M059J (cell line): ENCODE measurements at regions not wholly inside any gene's neighbourhood (a gene's known extent, or its start where the extent isn't known, plus 50 kb on each side); places are given as distances from the start of the nearest gene placed in this dataset.
"Not testable (repeated sequence)": the region's sequence is repeated elsewhere in the genome, so short reads cannot be mapped to it uniquely, and the experiment has no call there.

ENCODE experiments used
- DNase-seq: peaks from one replicate; pipeline ENCODE4 v3.0.0-alpha.2; 2012; ENCODE audit warnings: low read depth

DNA sequence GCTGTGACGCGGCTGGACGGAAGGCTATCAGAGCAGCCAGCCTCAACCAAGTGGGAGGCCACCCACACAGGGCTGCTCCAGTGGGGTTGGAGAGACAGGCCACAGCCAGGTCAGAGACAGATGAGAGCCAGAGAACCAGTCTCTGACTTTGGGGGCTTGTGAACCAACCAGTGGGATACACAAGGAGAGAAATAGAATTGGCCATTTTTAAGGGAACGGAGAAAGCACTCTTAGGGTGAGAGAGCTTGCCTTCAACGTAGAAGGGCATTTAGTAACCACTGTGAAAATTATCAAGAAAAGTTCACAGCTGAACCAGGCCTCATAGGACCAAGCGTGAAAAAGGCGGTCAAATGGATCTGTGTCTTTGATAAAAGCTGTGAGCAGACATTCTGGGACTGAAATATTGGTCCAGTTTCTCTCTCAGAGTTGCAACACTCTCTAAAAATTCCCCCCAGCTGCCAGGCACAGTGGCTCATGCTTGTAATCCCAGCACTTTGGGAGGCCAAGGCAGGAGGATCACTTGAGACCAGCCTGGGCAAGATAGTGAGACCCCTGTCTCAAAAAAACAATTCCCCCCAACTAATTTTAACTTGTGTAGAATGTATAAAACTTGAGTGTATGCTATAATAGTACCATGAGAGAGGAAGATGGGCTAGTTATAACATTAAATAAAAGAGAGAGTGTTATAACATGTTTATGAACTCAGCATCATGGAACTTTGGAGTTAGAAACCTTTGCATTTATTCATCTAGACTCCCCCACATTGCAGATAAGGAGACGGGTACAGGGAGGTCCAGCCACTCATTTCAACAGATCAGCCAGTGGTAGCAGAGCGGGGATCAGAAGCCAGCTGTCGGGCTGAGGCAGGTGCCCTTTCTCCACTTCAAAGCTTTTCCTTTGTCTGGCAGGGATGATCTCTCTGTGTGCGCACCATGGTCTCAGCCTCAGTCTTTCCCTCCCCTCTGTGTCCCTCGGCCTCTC is 132.2 kb downstream of the NPIPB11 start:
- not testable (repeated sequence) for DNase-seq

DNA sequence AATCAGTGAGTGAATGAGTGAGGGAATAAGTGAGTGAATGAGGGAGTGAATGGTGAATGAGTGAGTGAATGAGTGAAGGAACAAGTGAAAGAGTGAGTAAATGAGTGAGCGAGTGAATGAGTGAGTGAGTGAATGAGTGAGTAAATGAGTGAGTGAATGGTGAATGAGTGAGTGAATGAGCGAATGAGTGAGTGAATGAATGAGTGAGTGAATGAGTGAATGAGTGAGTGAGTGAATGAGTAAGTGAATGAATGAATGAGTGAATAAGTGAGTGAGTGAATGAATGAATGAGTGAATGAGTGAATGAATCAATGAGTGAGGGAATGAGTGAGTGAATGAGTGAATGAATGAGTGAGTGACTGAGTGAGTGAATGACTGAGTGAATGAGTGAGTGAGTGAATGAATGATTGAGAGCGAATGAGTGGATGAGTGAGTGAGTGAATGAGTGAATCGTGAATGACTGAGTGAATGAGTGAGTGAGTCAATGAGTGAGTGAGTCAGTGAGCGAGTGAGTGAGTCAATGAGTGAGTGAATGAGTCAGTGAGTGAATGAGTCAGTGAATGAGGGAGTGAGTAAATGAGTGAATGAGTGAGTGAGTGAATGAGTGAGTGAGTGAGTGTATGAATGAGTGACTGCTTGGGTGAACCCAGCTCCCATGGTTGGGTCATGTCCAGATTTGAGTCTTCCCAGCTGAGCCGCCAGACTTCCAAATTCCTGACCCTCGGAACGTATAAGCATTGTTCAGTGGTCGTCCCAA is 133.0 kb downstream of the NPIPB11 start:
- peak; percentile 56 for DNase-seq

DNA sequence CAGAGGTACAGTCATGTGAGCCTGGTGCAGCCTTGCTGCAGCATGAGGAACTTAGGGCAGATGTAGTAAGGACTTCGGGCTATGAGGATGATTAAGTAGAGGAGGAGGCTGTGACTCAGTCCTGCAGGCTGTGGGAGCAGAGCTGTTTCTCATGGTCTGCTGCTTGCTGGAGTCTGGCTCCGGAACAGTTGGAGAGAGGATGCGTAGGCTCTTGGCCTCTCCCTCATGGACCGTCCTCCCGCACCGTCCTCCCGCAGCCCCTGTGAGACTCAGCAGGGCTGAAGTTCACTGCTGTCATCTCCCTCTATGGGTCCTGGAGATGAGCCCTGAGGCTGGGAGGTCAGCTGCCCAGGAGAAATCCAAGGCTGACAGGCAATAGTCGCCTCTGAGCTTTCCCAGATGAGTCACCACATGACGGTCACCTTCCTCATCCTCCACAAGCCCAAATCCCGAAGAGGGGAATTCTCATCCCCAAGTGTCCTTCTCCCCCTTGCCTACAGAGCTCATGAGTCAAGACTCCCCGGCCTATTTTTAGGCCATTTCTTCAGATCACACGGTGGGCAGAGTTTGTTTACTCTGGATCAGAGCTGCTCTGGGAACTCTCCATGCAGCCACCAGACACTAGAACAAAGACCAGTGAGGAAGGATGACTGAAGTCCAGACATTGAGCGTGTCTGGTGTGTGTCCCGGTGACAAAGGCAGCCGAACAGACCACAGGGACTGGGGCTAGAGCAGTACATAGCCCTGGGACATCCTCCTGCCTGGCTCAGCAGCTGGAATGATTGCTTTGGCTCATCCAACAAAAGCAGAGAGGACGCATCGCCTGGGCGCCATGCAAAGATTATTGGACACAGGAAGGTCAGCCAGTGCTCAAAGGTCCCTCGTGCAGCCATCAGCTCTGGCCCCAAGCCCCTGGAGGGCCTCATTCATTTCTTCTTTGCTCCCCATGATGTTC is 134.5 kb downstream of the NPIPB11 start:
- DNase-seq: peak; percentile 90

DNA sequence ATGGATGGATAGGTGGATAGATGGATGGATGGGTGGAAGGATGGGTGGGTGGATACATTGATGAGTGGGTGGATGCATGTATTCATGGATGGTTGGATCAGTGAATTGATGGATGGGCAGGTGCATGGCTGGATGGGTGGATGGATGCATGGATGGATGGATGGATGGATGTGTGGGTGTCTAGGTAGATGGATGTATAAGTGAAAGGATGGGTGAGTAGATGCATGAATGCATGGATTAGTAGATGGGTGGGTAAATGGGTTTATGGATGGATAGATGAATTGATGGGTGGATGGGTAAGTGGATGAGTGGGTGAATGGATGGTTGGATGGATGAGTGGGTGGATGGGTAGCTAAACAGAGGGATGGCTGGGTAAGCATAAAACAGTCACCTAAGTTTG is 135.6 kb downstream of the NPIPB11 start:
- DNase-seq: not testable (repeated sequence)

DNA sequence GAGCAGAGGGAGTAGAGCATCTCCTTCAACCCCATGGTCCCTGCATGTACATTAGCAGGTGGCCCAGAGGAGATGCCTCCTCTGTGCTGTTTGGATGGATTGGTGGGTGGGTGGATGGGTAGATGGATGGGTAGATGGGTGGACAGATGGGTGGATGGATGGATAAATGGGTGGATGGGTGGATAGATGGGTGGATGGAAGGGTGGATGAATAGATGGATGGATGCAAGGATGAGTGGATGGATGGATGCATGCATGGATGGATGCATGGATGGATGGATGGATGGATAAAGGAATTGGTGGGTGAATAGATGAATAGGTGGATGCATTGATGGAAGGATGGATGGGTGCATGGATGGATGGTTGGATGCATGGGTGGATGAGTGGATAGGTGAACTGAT is 136.5 kb downstream of the NPIPB11 start:
- DNase-seq: not testable (repeated sequence)

DNA sequence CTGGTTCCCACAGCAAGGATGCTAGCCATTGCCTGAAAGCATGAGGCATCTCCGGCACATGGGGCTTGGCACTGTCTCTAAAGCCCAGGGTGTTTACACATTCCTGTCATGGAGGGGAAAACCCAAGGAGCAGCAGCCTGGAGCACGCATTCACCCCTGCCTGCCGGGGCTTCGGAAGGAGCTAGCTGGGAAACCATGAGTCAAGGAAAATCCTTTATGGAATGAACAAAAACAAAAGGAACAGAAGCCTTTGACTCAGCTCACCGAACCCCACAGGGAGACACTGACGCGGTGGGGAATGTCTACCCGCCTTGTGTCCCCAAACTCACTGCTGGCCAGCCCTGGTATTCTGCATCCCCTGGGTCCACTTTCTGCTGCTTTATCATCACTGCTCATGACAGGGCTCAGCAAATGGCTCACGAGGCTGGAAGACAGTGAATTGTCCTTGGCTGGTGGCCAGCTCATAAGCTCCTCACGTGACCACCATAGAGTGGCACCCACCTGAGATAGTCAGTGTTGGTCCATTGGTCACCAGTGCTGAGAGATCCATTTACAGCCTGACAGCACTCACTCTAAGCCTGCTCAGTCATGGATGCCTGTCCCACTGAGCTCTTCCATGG is 137.2 kb downstream of the NPIPB11 start:
- peak; percentile 91 for DNase-seq

DNA sequence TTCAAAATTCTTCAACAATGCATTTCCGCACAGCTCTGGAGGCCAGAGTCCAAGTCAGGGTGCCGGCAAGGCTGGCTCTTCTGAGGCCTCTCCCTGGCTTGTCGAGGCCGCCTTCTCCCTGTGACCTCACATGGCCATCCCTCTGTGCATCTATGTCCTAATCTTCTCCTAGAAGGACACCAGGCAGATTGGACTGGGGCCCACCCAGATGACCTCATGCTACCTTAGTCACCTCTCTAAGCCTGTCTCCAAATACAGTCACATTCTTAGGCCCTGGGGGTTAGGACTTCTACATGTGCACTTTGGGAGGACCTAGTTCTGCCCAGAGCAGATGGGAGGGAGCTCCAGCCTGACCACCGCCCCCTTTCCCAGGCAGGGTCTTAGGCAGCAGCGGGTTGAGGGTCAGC is 137.7 kb downstream of the NPIPB11 start:
- DNase-seq: peak; percentile 88

DNA sequence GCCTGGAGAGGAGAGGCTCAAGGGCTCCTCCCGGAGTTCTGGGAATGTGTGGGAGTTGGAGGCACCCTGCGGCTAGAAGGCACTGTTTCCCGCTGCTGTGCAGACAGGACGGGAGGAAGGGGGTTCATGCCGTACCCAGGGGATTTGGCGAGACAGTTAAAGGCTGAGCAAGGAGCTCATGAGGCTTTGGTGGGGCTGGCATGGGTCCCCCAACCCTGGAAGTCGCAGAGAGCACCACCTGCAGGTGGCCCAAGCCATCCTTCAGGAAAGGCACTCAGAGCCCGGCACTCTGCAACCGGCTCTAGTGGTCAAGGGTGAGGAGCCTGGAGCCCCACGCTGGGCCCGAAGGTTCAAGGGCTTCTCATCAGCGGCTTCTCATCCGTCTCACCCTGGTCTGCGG is 138.2 kb downstream of the NPIPB11 start:
- DNase-seq: not testable (repeated sequence)

- DNase-seq: not testable (repeated sequence)
These were observed 138.6 kb downstream of the NPIPB11 start for GRCh38 chr16:29267891-29268290.

- DNase-seq: not testable (repeated sequence)
These were observed 139.4 kb downstream of the NPIPB11 start for GRCh38 chr16:29267055-29267619.

DNA sequence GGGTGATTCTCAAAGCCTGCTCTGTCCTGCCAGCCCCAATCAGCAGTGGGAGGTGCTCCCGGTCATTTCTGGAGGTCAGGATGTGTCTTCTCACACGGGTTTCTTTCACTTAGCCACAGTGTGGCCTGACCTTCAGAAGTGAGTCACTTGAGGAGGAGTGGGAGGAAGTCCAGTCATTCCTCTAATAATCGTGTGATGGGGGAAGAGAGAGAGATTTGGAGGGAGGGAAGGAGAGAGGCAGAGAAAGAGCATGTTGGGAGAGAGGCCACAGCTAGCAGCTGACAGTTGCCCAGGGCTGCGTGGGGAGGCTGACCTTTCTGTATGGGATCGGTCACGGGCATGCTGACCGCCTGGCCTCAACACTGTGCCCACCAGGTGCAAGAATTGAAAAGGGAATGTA is 139.9 kb downstream of the NPIPB11 start:
- DNase-seq: peak; percentile 95

DNA sequence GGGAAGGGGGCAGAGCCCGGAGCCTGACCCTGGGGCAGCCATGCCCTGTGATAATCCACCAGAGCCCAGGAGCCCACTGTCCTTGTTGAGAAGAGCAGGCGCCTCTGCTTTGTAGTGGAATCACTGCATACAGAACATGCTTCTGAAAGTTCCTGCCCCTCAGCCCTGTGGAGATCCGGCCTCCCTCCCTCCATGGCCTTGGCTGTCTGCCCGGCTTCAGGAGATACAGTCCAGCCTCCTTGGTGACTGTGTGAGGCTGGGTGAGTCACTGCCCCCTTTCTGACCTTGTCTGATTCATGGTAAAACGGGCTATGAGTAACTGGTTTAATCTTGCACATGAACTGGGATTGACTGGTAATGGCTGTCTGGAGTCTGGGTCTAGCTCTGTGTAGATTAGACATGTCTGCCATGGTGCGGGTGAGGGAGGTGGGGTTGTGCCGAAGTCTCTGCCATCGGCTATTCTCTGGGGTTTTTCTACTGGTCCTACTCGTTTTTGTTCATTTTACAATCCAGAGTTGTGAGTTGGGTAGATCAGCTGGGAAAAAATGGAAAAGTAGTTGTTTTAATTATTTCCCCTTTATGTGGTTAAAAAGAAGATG is 141.2 kb downstream of the NPIPB11 start:
- DNase-seq: peak; percentile 97

- DNase-seq: not testable (repeated sequence)
These were observed 142.3 kb downstream of the NPIPB11 start for GRCh38 chr16:29264080-29264837.

- not testable (repeated sequence) for DNase-seq
These were observed 143.8 kb downstream of the NPIPB11 start for GRCh38 chr16:29262725-29263124.

- peak; percentile 27 for DNase-seq
These were observed 144.9 kb downstream of the NPIPB11 start for GRCh38 chr16:29261427-29262248.

GRCh38 chr16:29260683-29261426 is 145.7 kb downstream of the NPIPB11 start:
- not testable (repeated sequence) for DNase-seq

GRCh38 chr16:29259635-29260457 is 146.7 kb downstream of the NPIPB11 start:
- not testable (repeated sequence) for DNase-seq
